HG02870 (cell line): ENCODE measurements at regions not wholly inside any gene's neighbourhood (a gene's known extent, or its start where the extent isn't known, plus 50 kb on each side); places are given as distances from the start of the nearest gene placed in this dataset.
"Not testable (repeated sequence)": the region's sequence is repeated elsewhere in the genome, so short reads cannot be mapped to it uniquely, and the experiment has no call there.

Source experiments
- ATAC-seq: cut with Tn5 transposase; IDR thresholded peaks from one replicate; pipeline ENCODE4 v1.9.1; 2021; ENCODE audit warnings: mild to moderate bottlenecking, moderate library complexity; ENCODE audit not compliant: unreplicated experiment

- ATAC-seq, result no peak
These were observed 673.9 kb upstream of the ACVR2A start for GRCh38 chr2:147170932-147171331.

- ATAC-seq, result no peak
These were observed 679.0 kb upstream of the ACVR2A start for GRCh38 chr2:147165697-147166382.

GRCh38 chr2:147164563-147164962, 680.3 kb upstream of the ACVR2A start:
- no peak for ATAC-seq

GRCh38 chr2:147161746-147162145, 683.1 kb upstream of the ACVR2A start:
- ATAC-seq, result no peak

GRCh38 chr2:147156970-147157369, 687.9 kb upstream of the ACVR2A start:
- no peak for ATAC-seq

- no peak for ATAC-seq
These were observed 694.6 kb upstream of the ACVR2A start for GRCh38 chr2:147150241-147150635.

- ATAC-seq, result no peak
These were observed 695.1 kb upstream of the ACVR2A start for GRCh38 chr2:147149575-147150240.

- ATAC-seq, result no peak
These were observed 697.0 kb upstream of the ACVR2A start for GRCh38 chr2:147147802-147148201.

GRCh38 chr2:147141930-147142329, 702.9 kb upstream of the ACVR2A start:
- no peak for ATAC-seq

- not testable (repeated sequence) for ATAC-seq
These were observed 705.1 kb upstream of the ACVR2A start for GRCh38 chr2:147139732-147140131.

GRCh38 chr2:147137711-147138110, 707.1 kb upstream of the ACVR2A start:
- ATAC-seq, result no peak

GRCh38 chr2:147135376-147135775, 709.5 kb upstream of the ACVR2A start:
- no peak for ATAC-seq

GRCh38 chr2:147133286-147133908, 711.4 kb upstream of the ACVR2A start:
- ATAC-seq, result no peak

GRCh38 chr2:147125145-147125544, 719.7 kb upstream of the ACVR2A start:
- no peak for ATAC-seq

GRCh38 chr2:147122944-147123343, 721.9 kb upstream of the ACVR2A start:
- no peak for ATAC-seq

GRCh38 chr2:147110962-147111361, 733.9 kb upstream of the ACVR2A start:
- ATAC-seq, result no peak

GRCh38 chr2:147110317-147110716, 734.5 kb upstream of the ACVR2A start:
- ATAC-seq, result no peak

GRCh38 chr2:147109291-147109690, 735.5 kb upstream of the ACVR2A start:
- ATAC-seq, result no peak

- ATAC-seq, result no peak
These were observed 736.3 kb upstream of the ACVR2A start for GRCh38 chr2:147108548-147108947.

- no peak for ATAC-seq
These were observed 742.7 kb upstream of the ACVR2A start for GRCh38 chr2:147101941-147102790.

GRCh38 chr2:147100406-147101035, 744.3 kb upstream of the ACVR2A start:
- no peak for ATAC-seq
